ENCODE measurements at regions not wholly inside any gene's neighbourhood (a gene's known extent, or its start where the extent isn't known, plus 50 kb on each side); places are given as distances from the start of the nearest gene placed in this dataset.

- no peak for TF ChIP-seq EZH2 (IDR thresholded peaks at IDR 0.05; ENCODE audit: low read length, missing control alignments)
- TF ChIP-seq CTCF (conservative IDR thresholded peaks at IDR 0.05 in 1 of 2, IDR thresholded peaks at IDR 0.05 in 1 of 2; ENCODE audit: low read depth in 1 of 2, low read length in 2 of 2), result no peak
- Histone ChIP-seq H3K4me2 (ENCODE audit: extremely low read depth, insufficient read depth, low read length) (no peak overlapping the region), H4K20me1 (ENCODE audit: control insufficient read depth, extremely low read depth, insufficient read depth, low read length) (peaks cover under 1% of the 10 kb centered on the region), H3K79me2 (ENCODE audit: control insufficient read depth, insufficient read depth, low read length) (no peaks in the 10 kb centered on the region), H3K9ac (ENCODE audit: insufficient read depth, low read length) (no peak overlapping the region), H3K4me1 (ENCODE audit: control insufficient read depth, extremely low read depth, insufficient read depth, low read length) (no peaks in the 10 kb centered on the region), H3K27ac (ENCODE audit: insufficient read depth, low read length) (no peak overlapping the region), H2AFZ (ENCODE audit: low read length) (no peak overlapping the region), H3K4me3 (replicated peaks in 1 of 4; ENCODE audit: control extremely low read depth in 1 of 4, insufficient read depth in 1 of 4, low read depth in 3 of 4, low read length in 4 of 4) (no peak overlapping the region), H3K9me3 (ENCODE audit: control insufficient read depth, insufficient read depth, low read depth, low read length) (no peaks in the 10 kb centered on the region), H3K36me3 (ENCODE audit: control insufficient read depth, insufficient read depth, low read length) (no peaks in the 10 kb centered on the region), H3K27me3 (ENCODE audit: control insufficient read depth, insufficient read depth, low read length) (no peaks in the 10 kb centered on the region)
- DNase-seq (ENCODE audit: low read depth in 2 of 2), result no peak
Observed at GRCh38 chr1:37292789-37293188, 181.6 kb upstream of the ZC3H12A start.

- no peaks in the 10 kb centered on the region for H3K9me3 ChIP-seq (ENCODE audit: control insufficient read depth, insufficient read depth, low read depth, low read length)
- H3K4me2 ChIP-seq (ENCODE audit: extremely low read depth, insufficient read depth, low read length), result no peak overlapping the region
- no peak overlapping the region for H3K27ac ChIP-seq (ENCODE audit: insufficient read depth, low read length)
Observed at GRCh38 chr1:37294096-37294495, 180.3 kb upstream of the ZC3H12A start.

GRCh38 chr1:37294529-37294928 is 179.9 kb upstream of the ZC3H12A start:
- peaks cover 2% of the 10 kb centered on the region for H4K20me1 ChIP-seq (ENCODE audit: control insufficient read depth, extremely low read depth, insufficient read depth, low read length)
- H3K9ac ChIP-seq (ENCODE audit: insufficient read depth, low read length), result no peak overlapping the region
- H3K9me3 ChIP-seq (ENCODE audit: control insufficient read depth, insufficient read depth, low read depth, low read length), result no peaks in the 10 kb centered on the region
- no peak overlapping the region for H3K4me2 ChIP-seq (ENCODE audit: extremely low read depth, insufficient read depth, low read length)
- H3K4me1 ChIP-seq (ENCODE audit: control insufficient read depth, extremely low read depth, insufficient read depth, low read length), result no peaks in the 10 kb centered on the region
- no peaks in the 10 kb centered on the region for H3K27me3 ChIP-seq (ENCODE audit: control insufficient read depth, insufficient read depth, low read length)
- DNase-seq (ENCODE audit: low read depth in 2 of 2), result no peak
- H3K27ac ChIP-seq (ENCODE audit: insufficient read depth, low read length), result no peak overlapping the region
- TF ChIP-seq CTCF (conservative IDR thresholded peaks at IDR 0.05 in 1 of 2, IDR thresholded peaks at IDR 0.05 in 1 of 2; ENCODE audit: low read depth in 1 of 2, low read length in 2 of 2), result no peak
- TF ChIP-seq EZH2 (IDR thresholded peaks at IDR 0.05; ENCODE audit: low read length, missing control alignments), result no peak
- H3K79me2 ChIP-seq (ENCODE audit: control insufficient read depth, insufficient read depth, low read length), result no peaks in the 10 kb centered on the region
- no peaks in the 10 kb centered on the region for H3K36me3 ChIP-seq (ENCODE audit: control insufficient read depth, insufficient read depth, low read length)
- H2AFZ ChIP-seq (ENCODE audit: low read length), result no peak overlapping the region
- H3K4me3 ChIP-seq (replicated peaks in 1 of 4; ENCODE audit: control extremely low read depth in 1 of 4, insufficient read depth in 1 of 4, low read depth in 3 of 4, low read length in 4 of 4), result no peak overlapping the region

More at GRCh38 chr1:37294096-37294495, 180.3 kb upstream of the ZC3H12A start:
- Histone ChIP-seq H3K9ac (ENCODE audit: insufficient read depth, low read length) (no peak overlapping the region), H3K36me3 (ENCODE audit: control insufficient read depth, insufficient read depth, low read length) (no peaks in the 10 kb centered on the region), H3K4me1 (ENCODE audit: control insufficient read depth, extremely low read depth, insufficient read depth, low read length) (no peaks in the 10 kb centered on the region), H2AFZ (ENCODE audit: low read length) (no peak overlapping the region), H3K4me3 (replicated peaks in 1 of 4; ENCODE audit: control extremely low read depth in 1 of 4, insufficient read depth in 1 of 4, low read depth in 3 of 4, low read length in 4 of 4) (no peak overlapping the region), H3K79me2 (ENCODE audit: control insufficient read depth, insufficient read depth, low read length) (no peaks in the 10 kb centered on the region), H3K27me3 (ENCODE audit: control insufficient read depth, insufficient read depth, low read length) (no peaks in the 10 kb centered on the region), H4K20me1 (ENCODE audit: control insufficient read depth, extremely low read depth, insufficient read depth, low read length) (peaks cover 2% of the 10 kb centered on the region)
- DNase-seq (ENCODE audit: low read depth in 2 of 2), result no peak
- TF ChIP-seq EZH2 (IDR thresholded peaks at IDR 0.05; ENCODE audit: low read length, missing control alignments) (no peak), CTCF (conservative IDR thresholded peaks at IDR 0.05 in 1 of 2, IDR thresholded peaks at IDR 0.05 in 1 of 2; ENCODE audit: low read depth in 1 of 2, low read length in 2 of 2) (no peak)

All from fibroblast of lung (primary cell).